ENCODE measurements at regions not wholly inside any gene's neighbourhood (a gene's known extent, or its start where the extent isn't known, plus 50 kb on each side); places are given as distances from the start of the nearest gene placed in this dataset.

- TF ChIP-seq, protein P1, sequence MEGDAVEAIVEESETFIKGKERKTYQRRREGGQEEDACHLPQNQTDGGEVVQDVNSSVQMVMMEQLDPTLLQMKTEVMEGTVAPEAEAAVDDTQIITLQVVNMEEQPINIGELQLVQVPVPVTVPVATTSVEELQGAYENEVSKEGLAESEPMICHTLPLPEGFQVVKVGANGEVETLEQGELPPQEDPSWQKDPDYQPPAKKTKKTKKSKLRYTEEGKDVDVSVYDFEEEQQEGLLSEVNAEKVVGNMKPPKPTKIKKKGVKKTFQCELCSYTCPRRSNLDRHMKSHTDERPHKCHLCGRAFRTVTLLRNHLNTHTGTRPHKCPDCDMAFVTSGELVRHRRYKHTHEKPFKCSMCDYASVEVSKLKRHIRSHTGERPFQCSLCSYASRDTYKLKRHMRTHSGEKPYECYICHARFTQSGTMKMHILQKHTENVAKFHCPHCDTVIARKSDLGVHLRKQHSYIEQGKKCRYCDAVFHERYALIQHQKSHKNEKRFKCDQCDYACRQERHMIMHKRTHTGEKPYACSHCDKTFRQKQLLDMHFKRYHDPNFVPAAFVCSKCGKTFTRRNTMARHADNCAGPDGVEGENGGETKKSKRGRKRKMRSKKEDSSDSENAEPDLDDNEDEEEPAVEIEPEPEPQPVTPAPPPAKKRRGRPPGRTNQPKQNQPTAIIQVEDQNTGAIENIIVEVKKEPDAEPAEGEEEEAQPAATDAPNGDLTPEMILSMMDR (IDR thresholded peaks at IDR 0.05; ENCODE audit: low read depth, low read length), result no peak
- no peak for TF ChIP-seq EZH2phosphoT487 (IDR thresholded peaks at IDR 0.05; ENCODE audit: low read depth)
These were observed 594.3 kb upstream of the NRSN1 start for GRCh38 chr6:23531666-23532065.

Data from OCI-LY3 (cell line).